IMR-90 (cell line): ENCODE measurements at regions not wholly inside any gene's neighbourhood (a gene's known extent, or its start where the extent isn't known, plus 50 kb on each side); places are given as distances from the start of the nearest gene placed in this dataset.

Source experiments
- ATAC-seq: fragments of 200-7000 bp; cut with Tn5 transposase; 2 replicates; pipeline ENCODE4 v1.9.1; 2020; ENCODE audit warnings: low read depth, mild to moderate bottlenecking, moderate library complexity
- BruUV-seq: library from RNA; stranded (reverse); fragments of 400-500 nt; replicated peaks from 2 replicates; lab custom pipeline; 2021; lab: Mats Ljungman, UMichigan
- CTCF ChIA-PET: fragments of 300-600 bp; formaldehyde crosslinking; extraction: SDS; loops from one replicate; lab custom pipeline; 2021; ENCODE audit warnings: antibody characterized with exemption; lab: Yijun Ruan, JAX
- POLR2A ChIA-PET: fragments of 300-600 bp; sonication (Branson Sonifier 250); formaldehyde crosslinking; loops from one replicate; lab custom pipeline; 2022; ENCODE audit warnings: antibody characterized with exemption; ENCODE audit not compliant: unreplicated experiment; lab: Charles Lee
- DNase-seq: peaks from one replicate; pipeline ENCODE4 v3.0.0; 2013
- H2AFZ ChIP-seq: replicated peaks from 2 replicates; pipeline ENCODE3; 2013; ENCODE audit warnings: low read length, mild to moderate bottlenecking; ENCODE audit not compliant: poor library complexity
- H2AK5ac ChIP-seq: 2 replicates; pipeline ENCODE4 v1.6.1; 2013; ENCODE audit warnings: low read depth, low read length, inconsistent platforms
- H2AK9ac ChIP-seq: replicated peaks from 2 replicates; pipeline ENCODE3; 2013; ENCODE audit warnings: mild to moderate bottlenecking, low read depth, low read length, moderate library complexity; ENCODE audit not compliant: poor library complexity
- H2BK120ac ChIP-seq: 2 replicates; pipeline ENCODE4 v1.6.1; 2013; ENCODE audit warnings: low read depth, low read length, inconsistent platforms
- H2BK15ac ChIP-seq: 3 replicates; pipeline ENCODE4 v1.6.1; 2013; ENCODE audit warnings: low read depth, low read length, inconsistent platforms
- H2BK20ac ChIP-seq: 2 replicates; pipeline ENCODE4 v1.6.1; 2013; ENCODE audit warnings: low read depth, mild to moderate bottlenecking, inconsistent platforms, low read length, moderate library complexity
- H2BK5ac ChIP-seq: 2 replicates; pipeline ENCODE4 v1.6.1; 2013; ENCODE audit warnings: mild to moderate bottlenecking, low read depth, low read length, inconsistent platforms; ENCODE audit not compliant: poor library complexity, severe bottlenecking
- H3K14ac ChIP-seq: replicated peaks from 2 replicates; pipeline ENCODE4 v1.6.1; 2013; ENCODE audit warnings: low read depth, low read length, inconsistent platforms
- H3K18ac ChIP-seq: 2 replicates; pipeline ENCODE4 v1.6.1; 2013; ENCODE audit warnings: low read depth, low read length, control low read depth
- H3K23ac ChIP-seq: 2 replicates; pipeline ENCODE4 v1.6.1; 2013; ENCODE audit warnings: low read depth, low read length, inconsistent platforms
- H3K27ac ChIP-seq: 2 replicates; pipeline ENCODE4 v1.5.1; 2013; ENCODE audit warnings: mild to moderate bottlenecking, control low read depth, low read length; ENCODE audit not compliant: insufficient read depth
- H3K27me3 ChIP-seq: 2 replicates; pipeline ENCODE4 v1.6.1; 2013; ENCODE audit warnings: low read length; ENCODE audit not compliant: control insufficient read depth, insufficient read depth
- H3K36me3 ChIP-seq: 2 replicates; pipeline ENCODE4 v1.6.1; 2013; ENCODE audit warnings: low read length, mixed read lengths; ENCODE audit not compliant: control insufficient read depth, insufficient read depth
- H3K4ac ChIP-seq: 2 replicates; pipeline ENCODE4 v1.6.1; 2013; ENCODE audit warnings: low read depth, low read length, inconsistent platforms
- H3K4me1 ChIP-seq: 2 replicates; pipeline ENCODE4 v1.6.1; 2013; ENCODE audit warnings: low read length, mixed read lengths; ENCODE audit not compliant: control insufficient read depth, insufficient read depth
- H3K4me2 ChIP-seq: 2 replicates; pipeline ENCODE4 v1.6.1; 2013; ENCODE audit warnings: low read depth, mild to moderate bottlenecking, control low read depth, low read length, moderate library complexity
- H3K4me3 ChIP-seq: 2 replicates; pipeline ENCODE4 v1.5.1; 2013; ENCODE audit warnings: low read depth, mild to moderate bottlenecking, control low read depth, low read length, moderate library complexity; ENCODE audit not compliant: insufficient read depth
- H3K56ac ChIP-seq: 2 replicates; pipeline ENCODE4 v1.6.1; 2013; ENCODE audit warnings: low read length, inconsistent platforms; ENCODE audit not compliant: insufficient read depth; ENCODE audit errors: extremely low read depth
- H3K79me1 ChIP-seq, 2 experiments: 2 replicates each; pipeline ENCODE4 v1.6.1; 2013; ENCODE audit warnings: low read length in 2 of 2, inconsistent platforms in 1 of 2, low read depth in 1 of 2
- H3K9ac ChIP-seq: 2 replicates; pipeline ENCODE4 v1.6.1; 2013; ENCODE audit warnings: low read depth, low read length, control low read depth
- H3K9me1 ChIP-seq: 2 replicates; pipeline ENCODE4 v1.6.1; 2013; ENCODE audit warnings: low read length, inconsistent platforms; ENCODE audit not compliant: insufficient read depth
- H3K9me3 ChIP-seq: 2 replicates; pipeline ENCODE4 v1.6.1; 2013; ENCODE audit warnings: low read length; ENCODE audit not compliant: control insufficient read depth, insufficient read depth
- H4K20me1 ChIP-seq: 2 replicates; pipeline ENCODE4 v1.6.1; 2013; ENCODE audit warnings: low read length, inconsistent platforms; ENCODE audit not compliant: insufficient read depth
- H4K5ac ChIP-seq: 2 replicates; pipeline ENCODE4 v1.6.1; 2013; ENCODE audit warnings: mild to moderate bottlenecking, low read depth, low read length, control low read depth
- H4K8ac ChIP-seq, 2 experiments: 2 replicates each; pipeline ENCODE4 v1.6.1; 2013; ENCODE audit warnings: low read depth in 2 of 2, low read length in 2 of 2, control low read depth in 1 of 2, inconsistent platforms in 1 of 2
- H4K91ac ChIP-seq: 2 replicates; pipeline ENCODE4 v1.6.1; 2013; ENCODE audit warnings: low read depth, low read length, inconsistent platforms; ENCODE audit not compliant: insufficient read depth
- MAFK ChIP-seq: IDR thresholded peaks from 2 replicates; pipeline ENCODE4 v1.6.1; 2012; ENCODE audit warnings: low read depth, low read length, improper control_type of control experiment
- MAZ ChIP-seq: IDR thresholded peaks from 2 replicates; pipeline ENCODE4 v1.6.1; 2012; ENCODE audit warnings: low read depth, mild to moderate bottlenecking, low read length, improper control_type of control experiment, moderate library complexity, borderline replicate concordance
- WGBS, 2 experiments: methylation state at CpG; one replicate each; pipeline versions ENCODE4 v1.1.5 to v1.1.7; 2013; ENCODE audit warnings: missing lambda C conversion rate in 2 of 2; ENCODE audit not compliant: insufficient read length in 1 of 2; ENCODE audit errors: extremely low coverage in 2 of 2; 5-methylcytosine and 5-hydroxymethylcytosine counted together
- dilution Hi-C: fragments of 300-500 bp; cut with HindIII; formaldehyde crosslinking; loops from one replicate; pipeline ENCODE4 v1.14.3; 2018; ENCODE audit warnings: low sequenced_read_pairs; ENCODE audit not compliant: unreplicated experiment
- in situ Hi-C: fragments of 300-500 bp; cut with MboI; formaldehyde crosslinking; loops from 3 replicates; pipeline ENCODE4 v1.14.3; 2019; ENCODE audit warnings: low sequenced_read_pairs, inconsistent platforms, mixed read lengths
- intact Hi-C: fragments of 100-400 bp; cut with micrococcal nuclease; formaldehyde crosslinking; loops from 2 replicates; pipeline ENCODE4 v1.10.0; 2022

DNA sequence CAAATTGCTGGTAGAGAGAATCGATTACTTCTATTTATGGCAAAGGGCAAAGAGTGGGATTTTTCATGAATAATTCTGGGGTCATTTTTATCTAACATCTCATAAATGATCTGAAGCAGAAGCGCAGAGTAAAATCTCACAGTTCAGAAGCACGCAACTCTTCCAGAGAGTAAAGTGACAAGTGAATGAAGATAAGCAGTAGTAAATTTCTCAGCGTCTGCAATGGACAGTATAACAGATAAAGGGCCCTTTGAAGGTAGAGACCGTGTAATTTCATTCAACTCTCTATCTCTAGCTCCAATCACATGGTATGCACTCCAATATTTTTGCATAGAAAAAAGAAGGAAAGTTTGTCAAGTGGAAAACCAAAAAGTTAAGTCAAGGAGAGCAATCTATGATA is 521.1 kb upstream of the NECTIN3 start:
- intact Hi-C loops: no loop called here
- H3K79me1 ChIP-seq: no peaks in the 10 kb centered on the region
- no peak overlapping the region for H2AK5ac ChIP-seq
- no peak overlapping the region for H3K4ac ChIP-seq
- H2BK120ac ChIP-seq: no peak overlapping the region
- no peak overlapping the region for H3K4me2 ChIP-seq
- no peak overlapping the region for H3K27ac ChIP-seq
- H3K36me3 ChIP-seq: no peaks in the 10 kb centered on the region
- ChIA-PET POLR2A (no interaction called here), CTCF (interaction anchor here (0.7 kb wide), 1 partner anchor 1019 kb away, joined by 6 read pairs; no protein-coding TSS in a partner anchor)
- DNase-seq (no peak), ATAC-seq (no peak)
- no peaks in the 10 kb centered on the region for H4K20me1 ChIP-seq
- H2AFZ ChIP-seq: no peak overlapping the region
- H2BK5ac ChIP-seq: no peak overlapping the region
- H3K23ac ChIP-seq: no peak overlapping the region
- H3K9ac ChIP-seq: no peak overlapping the region
- TF ChIP-seq MAFK: no peak
- TF ChIP-seq MAZ: no peak
- no peaks in the 10 kb centered on the region for H3K9me1 ChIP-seq
- H3K4me1 ChIP-seq: no peaks in the 10 kb centered on the region
- no peak overlapping the region for H3K4me3 ChIP-seq
- H3K27me3 ChIP-seq: no peaks in the 10 kb centered on the region
- H4K8ac ChIP-seq: no peak overlapping the region
- no CpG with 5 or more reads among the region's 5 CpGs for WGBS, 2 experiments
- no peaks in the 10 kb centered on the region for H3K9me3 ChIP-seq
- H2BK15ac ChIP-seq: no peak overlapping the region
- H3K56ac ChIP-seq: no peak overlapping the region
- H3K18ac ChIP-seq: no peak overlapping the region
- H2BK20ac ChIP-seq: no peak overlapping the region
- no TSS peak for BruUV-seq
- no peak overlapping the region for H3K14ac ChIP-seq
- dilution Hi-C loops: no loop called here
- in situ Hi-C loops: no loop called here
- no peak overlapping the region for H4K5ac ChIP-seq
- no peak overlapping the region for H2AK9ac ChIP-seq
- H4K91ac ChIP-seq: no peak overlapping the region
